ENCODE measurements at regions not wholly inside any gene's neighbourhood (a gene's known extent, or its start where the extent isn't known, plus 50 kb on each side); places are given as distances from the start of the nearest gene placed in this dataset.

- no peaks in the 10 kb centered on the region for H3K4me1 Mint-ChIP-seq
- no peaks in the 10 kb centered on the region for H3K36me3 Mint-ChIP-seq
- ATAC-seq, result no peak
- H3K9me3 Mint-ChIP-seq, result no peaks in the 10 kb centered on the region
- no peak overlapping the region for H3K27ac Mint-ChIP-seq
- no peak overlapping the region for H3K4me3 Mint-ChIP-seq
- H3K27me3 Mint-ChIP-seq, result peaks cover 4% of the 10 kb centered on the region
Observed at GRCh38 chr7:21123586-21123985, 304.3 kb upstream of the SP4 start.

GRCh38 chr7:21125297-21125696, 302.6 kb upstream of the SP4 start:
- no peak for ATAC-seq
- Mint-ChIP-seq H3K4me1 (no peaks in the 10 kb centered on the region), H3K4me3 (no peak overlapping the region), H3K27ac (no peak overlapping the region), H3K27me3 (peaks cover 8% of the 10 kb centered on the region), H3K36me3 (no peaks in the 10 kb centered on the region), H3K9me3 (peaks cover 4% of the 10 kb centered on the region)

GRCh38 chr7:21128062-21128817, 299.6 kb upstream of the SP4 start:
- ATAC-seq, result no peak
- Mint-ChIP-seq H3K4me1 (no peaks in the 10 kb centered on the region), H3K36me3 (no peaks in the 10 kb centered on the region), H3K4me3 (no peak overlapping the region), H3K27me3 (peaks cover 20% of the 10 kb centered on the region), H3K27ac (no peak overlapping the region), H3K9me3 (peaks cover 7% of the 10 kb centered on the region)

GRCh38 chr7:21131897-21132296, 296.0 kb upstream of the SP4 start:
- H3K27me3 Mint-ChIP-seq, result peaks cover 20% of the 10 kb centered on the region
- no peak overlapping the region for H3K4me3 Mint-ChIP-seq
- no peaks in the 10 kb centered on the region for H3K36me3 Mint-ChIP-seq
- peaks cover 12% of the 10 kb centered on the region for H3K9me3 Mint-ChIP-seq
- H3K4me1 Mint-ChIP-seq, result no peaks in the 10 kb centered on the region
- no peak overlapping the region for H3K27ac Mint-ChIP-seq
- no peak for ATAC-seq

GRCh38 chr7:21134631-21135030, 293.3 kb upstream of the SP4 start:
- Mint-ChIP-seq H3K27ac (no peak overlapping the region), H3K4me1 (no peaks in the 10 kb centered on the region), H3K4me3 (no peak overlapping the region), H3K9me3 (peaks cover 11% of the 10 kb centered on the region), H3K27me3 (peaks cover 12% of the 10 kb centered on the region), H3K36me3 (no peaks in the 10 kb centered on the region)
- no peak for ATAC-seq

GRCh38 chr7:21135437-21135836, 292.4 kb upstream of the SP4 start:
- no peak for ATAC-seq
- peaks cover 12% of the 10 kb centered on the region for H3K27me3 Mint-ChIP-seq
- H3K27ac Mint-ChIP-seq, result no peak overlapping the region
- H3K9me3 Mint-ChIP-seq, result peaks cover 8% of the 10 kb centered on the region
- H3K4me3 Mint-ChIP-seq, result no peak overlapping the region
- no peaks in the 10 kb centered on the region for H3K36me3 Mint-ChIP-seq
- H3K4me1 Mint-ChIP-seq, result no peaks in the 10 kb centered on the region

- Mint-ChIP-seq H3K36me3 (no peaks in the 10 kb centered on the region), H3K9me3 (peaks cover 4% of the 10 kb centered on the region), H3K4me1 (no peaks in the 10 kb centered on the region), H3K27ac (no peak overlapping the region), H3K4me3 (no peak overlapping the region), H3K27me3 (no peaks in the 10 kb centered on the region)
- ATAC-seq, result no peak
Observed at GRCh38 chr7:21137640-21138039, 290.2 kb upstream of the SP4 start.

- Mint-ChIP-seq H3K4me3 (no peak overlapping the region), H3K9me3 (peaks cover 4% of the 10 kb centered on the region), H3K27ac (no peak overlapping the region), H3K4me1 (no peaks in the 10 kb centered on the region), H3K27me3 (peaks cover under 1% of the 10 kb centered on the region), H3K36me3 (no peaks in the 10 kb centered on the region)
- no peak for ATAC-seq
Observed at GRCh38 chr7:21140622-21141021, 287.3 kb upstream of the SP4 start.

- Mint-ChIP-seq H3K27me3 (peaks cover 9% of the 10 kb centered on the region), H3K27ac (no peak overlapping the region), H3K4me3 (no peak overlapping the region), H3K9me3 (no peaks in the 10 kb centered on the region), H3K36me3 (no peaks in the 10 kb centered on the region), H3K4me1 (no peaks in the 10 kb centered on the region)
- ATAC-seq, result no peak
Observed at GRCh38 chr7:21141476-21141875, 286.4 kb upstream of the SP4 start.

- Mint-ChIP-seq H3K4me3 (no peak overlapping the region), H3K27me3 (peaks cover 9% of the 10 kb centered on the region), H3K27ac (no peak overlapping the region), H3K4me1 (no peaks in the 10 kb centered on the region), H3K36me3 (no peaks in the 10 kb centered on the region), H3K9me3 (no peaks in the 10 kb centered on the region)
- ATAC-seq, result no peak
Observed at GRCh38 chr7:21142081-21142480, 285.8 kb upstream of the SP4 start.

- no peaks in the 10 kb centered on the region for H3K9me3 Mint-ChIP-seq
- no peaks in the 10 kb centered on the region for H3K4me1 Mint-ChIP-seq
- no peak for ATAC-seq
- no peaks in the 10 kb centered on the region for H3K36me3 Mint-ChIP-seq
- no peak overlapping the region for H3K4me3 Mint-ChIP-seq
- H3K27me3 Mint-ChIP-seq, result peaks cover 9% of the 10 kb centered on the region
- no peak overlapping the region for H3K27ac Mint-ChIP-seq
Observed at GRCh38 chr7:21146642-21147423, 281.1 kb upstream of the SP4 start.

GRCh38 chr7:21149809-21150208, 278.1 kb upstream of the SP4 start:
- Mint-ChIP-seq H3K36me3 (no peaks in the 10 kb centered on the region), H3K27me3 (peaks cover 9% of the 10 kb centered on the region), H3K27ac (no peak overlapping the region), H3K4me3 (no peak overlapping the region), H3K9me3 (no peaks in the 10 kb centered on the region), H3K4me1 (no peaks in the 10 kb centered on the region)
- no peak for ATAC-seq

- H3K27me3 Mint-ChIP-seq, result no peaks in the 10 kb centered on the region
- H3K27ac Mint-ChIP-seq, result no peak overlapping the region
- no peak for ATAC-seq
- H3K4me3 Mint-ChIP-seq, result no peak overlapping the region
- H3K4me1 Mint-ChIP-seq, result no peaks in the 10 kb centered on the region
- no peaks in the 10 kb centered on the region for H3K9me3 Mint-ChIP-seq
- H3K36me3 Mint-ChIP-seq, result no peaks in the 10 kb centered on the region
Observed at GRCh38 chr7:21154614-21155013, 273.3 kb upstream of the SP4 start.

- no peak for ATAC-seq
- Mint-ChIP-seq H3K4me1 (no peaks in the 10 kb centered on the region), H3K27me3 (peaks cover 3% of the 10 kb centered on the region), H3K36me3 (no peaks in the 10 kb centered on the region), H3K4me3 (no peak overlapping the region), H3K9me3 (peaks cover under 1% of the 10 kb centered on the region), H3K27ac (no peak overlapping the region)
Observed at GRCh38 chr7:21159506-21159905, 268.4 kb upstream of the SP4 start.

- Mint-ChIP-seq H3K4me3 (no peak overlapping the region), H3K27ac (no peak overlapping the region), H3K27me3 (peaks cover 12% of the 10 kb centered on the region), H3K9me3 (peaks cover 2% of the 10 kb centered on the region), H3K36me3 (no peaks in the 10 kb centered on the region), H3K4me1 (no peaks in the 10 kb centered on the region)
- no peak for ATAC-seq
Observed at GRCh38 chr7:21160401-21160800, 267.5 kb upstream of the SP4 start.

- no peaks in the 10 kb centered on the region for H3K36me3 Mint-ChIP-seq
- peaks cover 2% of the 10 kb centered on the region for H3K9me3 Mint-ChIP-seq
- ATAC-seq, result no peak
- H3K27me3 Mint-ChIP-seq, result peaks cover 39% of the 10 kb centered on the region
- H3K4me1 Mint-ChIP-seq, result peaks cover 5% of the 10 kb centered on the region
- no peak overlapping the region for H3K4me3 Mint-ChIP-seq
- H3K27ac Mint-ChIP-seq, result no peak overlapping the region
Observed at GRCh38 chr7:21167942-21168341, 259.9 kb upstream of the SP4 start.
